Spleen (tissue), 11 donors: ENCODE measurements at regions not wholly inside any gene's neighbourhood (a gene's known extent, or its start where the extent isn't known, plus 50 kb on each side); places are given as distances from the start of the nearest gene placed in this dataset.

Experiments used
- DNase-seq: peaks from one replicate; pipeline ENCODE4 v3.0.0-alpha.2; 2020
- H3K27ac ChIP-seq, 8 donors: fragments of 200-600 bp; sonication (generic) in 7 of 8; 1 replicate in 4 of 8; 2 replicates in 4 of 8; pipeline versions ENCODE4 v1.5.0 to v1.8.0; 2016 to 2021; ENCODE audit warnings: inconsistent platforms in 4 of 8, mild to moderate bottlenecking in 4 of 8, moderate library complexity in 1 of 8
- H3K27me3 ChIP-seq, 7 donors: fragments of 200-600 bp; sonication (generic) in 6 of 7; replicated peaks in 1 of 7; 1 replicate in 4 of 7; 2 replicates in 3 of 7; pipeline versions ENCODE4 v1.5.0 to v1.8.0; 2016 to 2021; ENCODE audit warnings: inconsistent platforms in 3 of 7, mild to moderate bottlenecking in 1 of 7
- H3K36me3 ChIP-seq, 6 donors: fragments of 200-600 bp; sonication (generic) in 5 of 6; 1 replicate in 4 of 6; 2 replicates in 2 of 6; pipeline versions ENCODE4 v1.5.0 to v1.8.0; 2016 to 2021; ENCODE audit warnings: inconsistent platforms in 2 of 6
- H3K4me1 ChIP-seq, 6 donors: fragments of 200-600 bp; sonication (generic) in 5 of 6; 1 replicate in 3 of 6; 2 replicates in 3 of 6; pipeline versions ENCODE4 v1.5.0 to v1.8.0; 2016 to 2021; ENCODE audit warnings: inconsistent platforms in 3 of 6
- H3K4me3 ChIP-seq, 8 donors: fragments of 200-600 bp; sonication (generic) in 7 of 8; 1 replicate in 4 of 8; 2 replicates in 4 of 8; pipeline versions ENCODE4 v1.5.0 to v1.8.0; 2016 to 2021; ENCODE audit warnings: inconsistent platforms in 4 of 8, mild to moderate bottlenecking in 4 of 8, moderate library complexity in 2 of 8
- H3K9me3 ChIP-seq, 8 donors: fragments of 200-600 bp; sonication (generic) in 7 of 8; 1 replicate in 4 of 8; 2 replicates in 4 of 8; pipeline versions ENCODE4 v1.5.0 to v1.8.0; 2016 to 2021; ENCODE audit warnings: inconsistent platforms in 4 of 8
- POLR2A ChIP-seq, 3 donors: fragments of 450-650 bp; IDR thresholded peaks; one replicate each; pipeline ENCODE4 v1.5.1; 2017; ENCODE audit warnings: antibody characterized with exemption in 3 of 3, mild to moderate bottlenecking in 1 of 3
- POLR2AphosphoS5 ChIP-seq, 3 donors: sonication (generic); formaldehyde crosslinking; IDR thresholded peaks; one replicate each; pipeline ENCODE4 v1.5.1; 2017; ENCODE audit warnings: antibody characterized with exemption in 3 of 3
- WGBS, 5 donors: extraction: QIAGEN DNeasy Blood & Tissue Kit in 3 of 5; methylation state at CpG; one replicate each; pipeline versions ENCODE4 v1.1.5 to v1.1.7; 2013 to 2018; 5-methylcytosine and 5-hydroxymethylcytosine counted together
- intact Hi-C: fragments of 100-400 bp; cut with DNase I; formaldehyde crosslinking; loops from one replicate; pipeline ENCODE4 v1.15.0; 2023; ENCODE audit warnings: low total_unique reads
- TF ChIP-seq, protein P1 (sequence below), 11 experiments: fragments of 200-600 bp in 7 of 11; fragments of 450-650 bp in 4 of 11; sonication (generic) in 4 of 11; IDR thresholded peaks in 8 of 11; conservative IDR thresholded peaks in 3 of 11; 1 replicate in 7 of 11; 2 replicates in 4 of 11; pipeline versions ENCODE4 v1.4.0 to v1.8.0; 2016 to 2021; ENCODE audit warnings: antibody characterized with exemption in 11 of 11, inconsistent platforms in 4 of 11, mild to moderate bottlenecking in 1 of 11
- donor health status: healthy with polysubstance abuse.
- donor health status: DM: no; HTN: no; CAD: no; lungs with moderate emphysema.
- donor health status: DM: no; HTN: no; CAD: no.
- donor health status: Bipolar disorder and iron deficiency.
- donor health status: healthy.
- donor health status: DM: no; HTN: no; CAD: no.
- donor health status: DM: yes; HTN: yes; CAD: no.

DNA sequence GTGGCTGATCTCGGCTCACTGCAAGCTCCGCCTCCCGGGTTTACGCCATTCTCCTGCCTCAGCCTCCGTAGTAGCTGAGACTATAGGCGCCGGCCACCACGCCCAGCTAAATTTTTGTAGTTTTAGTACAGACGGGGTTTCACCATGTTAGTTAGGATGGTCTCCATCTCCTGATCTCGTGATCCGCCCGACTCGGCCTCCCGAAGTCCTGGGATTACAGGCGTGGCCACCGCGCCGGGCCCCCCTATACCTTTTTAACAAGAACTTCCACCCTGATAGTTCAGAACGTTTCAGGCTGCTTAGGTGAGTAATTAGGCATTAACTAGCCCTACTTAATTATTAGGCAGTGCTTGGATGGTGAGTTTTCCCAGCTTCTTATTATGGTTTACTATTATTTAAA, 552.5 kb downstream of the BCKDHB start:
- no peak overlapping the region for H3K27ac ChIP-seq
- no peaks in the 10 kb centered on the region for H3K27me3 ChIP-seq
- H3K4me3 ChIP-seq = no peak overlapping the region
- intact Hi-C loops = no loop called here
- H3K4me1 ChIP-seq = no peaks in the 10 kb centered on the region
- no peaks in the 10 kb centered on the region for H3K36me3 ChIP-seq
- DNase-seq = peak; percentile 37
- 88 to 92% (median 88%) methylated on average over 19 of the region's 19 CpGs for WGBS, 5 donors
- no peak for TF ChIP-seq POLR2AphosphoS5 (IDR thresholded peaks at IDR 0.05)
- TF ChIP-seq, protein P1, sequence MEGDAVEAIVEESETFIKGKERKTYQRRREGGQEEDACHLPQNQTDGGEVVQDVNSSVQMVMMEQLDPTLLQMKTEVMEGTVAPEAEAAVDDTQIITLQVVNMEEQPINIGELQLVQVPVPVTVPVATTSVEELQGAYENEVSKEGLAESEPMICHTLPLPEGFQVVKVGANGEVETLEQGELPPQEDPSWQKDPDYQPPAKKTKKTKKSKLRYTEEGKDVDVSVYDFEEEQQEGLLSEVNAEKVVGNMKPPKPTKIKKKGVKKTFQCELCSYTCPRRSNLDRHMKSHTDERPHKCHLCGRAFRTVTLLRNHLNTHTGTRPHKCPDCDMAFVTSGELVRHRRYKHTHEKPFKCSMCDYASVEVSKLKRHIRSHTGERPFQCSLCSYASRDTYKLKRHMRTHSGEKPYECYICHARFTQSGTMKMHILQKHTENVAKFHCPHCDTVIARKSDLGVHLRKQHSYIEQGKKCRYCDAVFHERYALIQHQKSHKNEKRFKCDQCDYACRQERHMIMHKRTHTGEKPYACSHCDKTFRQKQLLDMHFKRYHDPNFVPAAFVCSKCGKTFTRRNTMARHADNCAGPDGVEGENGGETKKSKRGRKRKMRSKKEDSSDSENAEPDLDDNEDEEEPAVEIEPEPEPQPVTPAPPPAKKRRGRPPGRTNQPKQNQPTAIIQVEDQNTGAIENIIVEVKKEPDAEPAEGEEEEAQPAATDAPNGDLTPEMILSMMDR (IDR thresholded peaks at IDR 0.05 in 8 of 11, conservative IDR thresholded peaks at IDR 0.05 in 3 of 11) = no peak
- TF ChIP-seq POLR2A (IDR thresholded peaks at IDR 0.05) = no peak
- H3K9me3 ChIP-seq = no peaks in the 10 kb centered on the region

GRCh38 chr6:80647156-80647555, 540.7 kb downstream of the BCKDHB start:
- TF ChIP-seq POLR2AphosphoS5 (IDR thresholded peaks at IDR 0.05) (no peak), POLR2A (IDR thresholded peaks at IDR 0.05) (no peak)
- TF ChIP-seq, protein P1 (IDR thresholded peaks at IDR 0.05 in 8 of 11, conservative IDR thresholded peaks at IDR 0.05 in 3 of 11) = no peak
- no peaks in the 10 kb centered on the region for H3K27me3 ChIP-seq
- H3K4me1 ChIP-seq = no peaks in the 10 kb centered on the region
- peaks cover 0 to 15% (median 11%) of the 10 kb centered on the region in 8 donors for H3K9me3 ChIP-seq
- no peak overlapping the region for H3K4me3 ChIP-seq
- intact Hi-C loops = no loop called here
- no peak overlapping the region for H3K27ac ChIP-seq
- DNase-seq = no peak
- WGBS, 5 donors = 66 to 75% (median 73%) methylated on average over 4 of the region's 4 CpGs
- H3K36me3 ChIP-seq = no peaks in the 10 kb centered on the region

GRCh38 chr6:80643881-80644280, 537.4 kb downstream of the BCKDHB start:
- Histone ChIP-seq H3K4me3 (no peak overlapping the region), H3K27ac (no peak overlapping the region), H3K9me3 (peaks cover 0 to 15% (median 11%) of the 10 kb centered on the region in 8 donors), H3K36me3 (no peaks in the 10 kb centered on the region), H3K4me1 (peaks cover 0 to 4% (median 0%) of the 10 kb centered on the region in 6 donors), H3K27me3 (no peaks in the 10 kb centered on the region)
- intact Hi-C loops = no loop called here
- TF ChIP-seq POLR2AphosphoS5 (IDR thresholded peaks at IDR 0.05) = no peak
- TF ChIP-seq POLR2A (IDR thresholded peaks at IDR 0.05) = no peak
- TF ChIP-seq, protein P1 (IDR thresholded peaks at IDR 0.05 in 8 of 11, conservative IDR thresholded peaks at IDR 0.05 in 3 of 11) = no peak
- no peak for DNase-seq
- 75 to 90% (median 85%) methylated on average over 2 of the region's 2 CpGs for WGBS, 5 donors

- no peak for DNase-seq
- no peak overlapping the region for H3K27ac ChIP-seq
- peaks cover 0 to 15% (median 11%) of the 10 kb centered on the region in 8 donors for H3K9me3 ChIP-seq
- H3K4me1 ChIP-seq = peaks cover 0 to 10% (median 4%) of the 10 kb centered on the region in 6 donors
- H3K27me3 ChIP-seq = no peaks in the 10 kb centered on the region
- no peak overlapping the region for H3K4me3 ChIP-seq
- intact Hi-C loops = no loop called here
- no peaks in the 10 kb centered on the region for H3K36me3 ChIP-seq
- TF ChIP-seq, protein P1 (IDR thresholded peaks at IDR 0.05 in 8 of 11, conservative IDR thresholded peaks at IDR 0.05 in 3 of 11) = no peak
- TF ChIP-seq POLR2AphosphoS5 (IDR thresholded peaks at IDR 0.05) = no peak
- no peak for TF ChIP-seq POLR2A (IDR thresholded peaks at IDR 0.05)
These were observed 536.0 kb downstream of the BCKDHB start for GRCh38 chr6:80642452-80642851.
